Amniotic stem cell (primary cell): ENCODE measurements at regions not wholly inside any gene's neighbourhood (a gene's known extent, or its start where the extent isn't known, plus 50 kb on each side); places are given as distances from the start of the nearest gene placed in this dataset.
A peak's percentile ranks its signal among the peaks of the same experiment; 100 is the strongest.

ENCODE experiments used
- DNase-seq: peaks from one replicate; lab custom pipeline; 2025; lab: John Stamatoyannopoulos, UW

DNA sequence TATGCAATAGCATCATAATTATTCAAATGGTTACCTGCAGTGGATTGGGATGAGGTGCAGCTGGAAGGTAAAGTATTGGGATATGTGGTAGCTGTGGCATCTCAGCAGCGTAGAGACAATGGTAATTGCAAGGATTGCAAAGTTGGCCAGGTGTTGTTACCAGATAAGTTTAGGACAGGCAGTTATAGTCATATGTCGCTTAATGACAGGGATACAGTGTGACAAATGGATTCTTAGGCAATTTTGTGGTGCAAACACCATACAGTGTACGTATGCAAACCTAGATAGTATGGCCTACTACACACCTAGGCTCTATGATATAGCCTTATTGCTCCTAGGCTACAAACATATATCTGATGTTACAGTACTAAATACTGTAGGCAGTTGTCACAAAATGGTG is 163.5 kb upstream of the LYZL2 start:
- no peak for DNase-seq

DNA sequence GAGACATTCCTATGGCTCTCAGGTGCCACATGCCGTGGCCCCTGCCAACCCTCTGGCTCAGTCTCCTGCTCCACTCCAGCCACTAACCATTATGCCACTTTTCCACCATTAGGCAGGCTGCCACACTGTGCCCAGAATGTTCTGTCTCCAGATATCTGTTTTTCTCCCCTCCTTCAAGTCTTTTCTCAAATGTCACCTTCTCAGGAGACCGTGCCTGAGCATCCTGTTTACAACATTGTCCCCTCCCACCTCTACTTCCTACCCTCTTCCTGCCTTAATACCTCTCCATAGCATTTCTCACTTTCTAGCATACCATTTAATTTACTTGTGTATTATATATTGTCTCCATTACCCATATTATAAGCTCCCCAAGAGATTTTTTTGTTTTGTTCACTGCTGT is 162.5 kb upstream of the LYZL2 start:
- DNase-seq = no peak

DNA sequence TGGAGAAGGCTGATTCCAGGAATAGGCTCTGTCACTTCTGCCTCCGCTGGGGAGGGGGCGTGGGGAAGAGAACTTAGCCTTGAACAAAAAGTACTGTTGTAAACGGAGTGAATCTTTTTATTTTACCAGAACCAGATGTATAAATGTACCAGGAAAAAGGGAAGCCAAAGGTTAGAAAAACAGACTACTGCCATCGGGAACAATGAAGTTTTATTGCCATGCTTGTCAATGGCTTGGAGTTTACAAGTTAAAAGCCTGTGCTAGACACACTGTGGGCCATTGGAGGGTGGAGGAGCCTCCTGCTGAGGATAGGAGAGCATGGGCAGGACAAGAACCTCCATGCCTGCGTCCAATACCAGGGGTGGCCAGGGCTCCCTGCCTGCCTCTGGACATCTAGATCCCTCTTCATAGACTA is 161.7 kb upstream of the LYZL2 start:
- no peak for DNase-seq

DNA sequence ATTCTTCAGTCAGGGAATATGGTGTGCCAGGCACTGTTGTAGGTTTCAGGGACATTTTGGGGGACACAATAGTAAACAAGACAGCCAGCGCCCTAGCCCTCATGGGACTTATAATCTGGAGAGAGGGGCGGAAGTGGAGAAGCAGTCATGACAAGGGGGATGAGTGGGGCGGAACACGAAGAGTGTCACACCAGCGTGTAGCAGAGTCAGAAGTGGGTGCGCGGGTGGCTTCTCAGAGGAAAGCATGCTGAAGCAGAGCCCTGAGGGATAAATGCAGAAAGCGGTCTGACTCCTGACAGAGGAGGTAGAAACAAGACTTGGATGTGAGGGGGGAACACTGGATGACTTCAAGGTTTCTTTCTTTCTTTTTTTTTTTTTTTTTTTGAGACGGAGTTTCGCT is 160.3 kb upstream of the LYZL2 start:
- no peak for DNase-seq

DNA sequence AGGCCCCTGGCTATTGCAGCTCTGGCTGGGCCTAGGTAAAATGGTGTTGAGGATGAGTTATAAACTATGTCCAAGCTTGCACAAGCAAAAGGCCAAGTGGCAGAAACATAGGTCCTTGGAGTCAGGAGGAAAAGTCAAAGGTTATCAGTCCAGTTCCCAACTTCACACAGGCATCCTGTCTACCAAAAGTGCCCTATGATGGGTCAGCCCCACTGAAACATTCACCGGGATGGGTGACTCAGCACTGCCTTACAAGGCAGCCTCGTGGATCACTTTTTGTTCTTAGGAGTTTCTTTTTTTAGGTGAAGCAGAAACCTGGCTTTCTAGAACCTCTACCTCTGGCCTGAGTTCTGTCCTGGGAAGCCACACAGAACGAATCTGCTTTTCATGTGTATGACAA is 158.8 kb upstream of the LYZL2 start:
- no peak for DNase-seq

DNA sequence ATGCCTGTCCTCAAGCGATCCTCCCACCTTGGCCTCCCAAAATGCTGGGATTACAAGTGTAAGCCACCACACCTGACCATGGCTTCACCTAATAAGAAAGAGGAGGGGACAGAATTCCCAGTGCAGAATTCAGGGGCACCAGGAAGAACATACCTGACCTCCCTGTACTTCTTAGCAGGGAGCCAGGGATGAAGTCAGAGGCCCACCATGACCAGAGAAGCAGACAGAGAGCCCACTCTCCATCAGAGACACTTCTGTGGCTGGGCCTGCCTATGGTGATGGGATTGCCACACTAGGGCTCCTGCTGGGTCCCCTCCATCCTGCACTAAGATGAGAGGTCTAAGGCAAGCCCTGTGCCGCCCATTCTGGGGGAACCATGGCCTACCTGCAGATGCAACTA is 157.4 kb upstream of the LYZL2 start:
- DNase-seq = no peak

DNA sequence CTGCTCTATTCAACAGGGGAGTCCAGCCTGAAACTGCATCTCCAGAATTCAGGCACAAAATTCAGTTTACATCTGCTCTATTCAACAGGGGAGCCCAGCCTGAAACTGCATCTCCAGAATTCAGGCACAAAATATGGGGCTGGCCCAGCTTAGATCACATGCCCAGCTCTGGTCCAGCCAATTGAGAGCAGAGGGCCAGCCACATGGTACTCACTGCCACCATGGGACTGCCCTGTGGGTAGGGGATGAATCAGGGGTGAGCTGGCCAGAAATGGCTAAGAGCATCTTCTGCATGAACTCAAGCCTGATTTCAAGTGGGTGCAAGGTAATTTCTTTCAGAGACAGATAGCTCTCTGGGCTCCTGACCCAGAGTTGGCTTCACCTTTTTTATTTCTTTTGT is 156.6 kb upstream of the LYZL2 start:
- DNase-seq = no peak

DNA sequence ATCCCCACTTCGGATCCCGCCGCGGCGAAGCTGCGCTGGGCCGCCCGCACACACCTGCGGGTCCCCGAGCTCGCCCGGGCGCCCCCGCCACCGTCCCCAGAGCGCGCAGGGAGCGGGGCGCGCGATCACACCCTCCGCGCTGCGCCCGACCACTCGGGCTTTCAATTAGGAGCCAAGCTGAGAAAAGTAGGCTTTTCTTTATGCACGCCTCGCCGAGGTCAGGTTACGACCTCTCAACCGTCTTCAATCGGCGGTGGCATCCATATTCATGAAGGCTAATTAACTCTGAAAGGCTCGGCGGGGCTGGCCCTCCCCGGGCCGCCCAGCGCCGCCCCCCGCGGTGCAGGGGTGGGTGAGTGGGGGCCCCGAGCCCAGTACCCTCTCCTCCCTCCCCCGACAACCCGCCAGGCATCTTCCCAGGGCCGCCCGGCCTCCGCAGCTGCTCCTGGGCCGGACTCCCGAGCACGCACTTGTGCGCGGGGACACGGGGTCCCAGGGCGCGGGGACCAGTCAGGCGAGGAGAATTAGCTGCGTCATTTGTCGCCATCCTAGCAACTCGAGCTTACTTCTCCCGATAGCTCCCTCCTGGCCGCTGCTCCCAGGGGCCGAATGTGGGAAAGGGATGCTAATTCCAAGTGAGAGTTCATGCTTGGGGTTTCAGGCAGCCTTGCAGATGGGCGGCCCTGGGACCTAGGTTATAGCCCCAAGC is 155.5 kb upstream of the LYZL2 start:
- DNase-seq = no peak

DNA sequence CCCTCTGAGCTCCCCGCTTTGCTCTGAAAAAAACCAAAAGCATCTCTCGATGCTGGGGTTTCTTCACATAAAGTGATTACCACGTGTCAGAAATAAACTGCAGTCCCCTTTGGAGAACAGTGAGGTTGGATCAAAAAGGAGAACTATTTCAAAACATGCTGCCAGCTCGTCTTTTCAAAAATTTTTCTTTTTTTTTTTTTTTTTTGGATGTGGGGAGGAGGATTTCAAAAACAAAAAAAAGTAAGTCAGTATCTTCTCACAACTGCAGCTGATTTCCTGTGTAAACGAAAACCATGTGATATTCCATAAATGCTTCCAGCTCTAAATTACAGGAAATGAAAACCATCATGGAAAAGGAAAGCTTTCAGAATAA is 155.0 kb upstream of the LYZL2 start:
- DNase-seq = no peak

DNA sequence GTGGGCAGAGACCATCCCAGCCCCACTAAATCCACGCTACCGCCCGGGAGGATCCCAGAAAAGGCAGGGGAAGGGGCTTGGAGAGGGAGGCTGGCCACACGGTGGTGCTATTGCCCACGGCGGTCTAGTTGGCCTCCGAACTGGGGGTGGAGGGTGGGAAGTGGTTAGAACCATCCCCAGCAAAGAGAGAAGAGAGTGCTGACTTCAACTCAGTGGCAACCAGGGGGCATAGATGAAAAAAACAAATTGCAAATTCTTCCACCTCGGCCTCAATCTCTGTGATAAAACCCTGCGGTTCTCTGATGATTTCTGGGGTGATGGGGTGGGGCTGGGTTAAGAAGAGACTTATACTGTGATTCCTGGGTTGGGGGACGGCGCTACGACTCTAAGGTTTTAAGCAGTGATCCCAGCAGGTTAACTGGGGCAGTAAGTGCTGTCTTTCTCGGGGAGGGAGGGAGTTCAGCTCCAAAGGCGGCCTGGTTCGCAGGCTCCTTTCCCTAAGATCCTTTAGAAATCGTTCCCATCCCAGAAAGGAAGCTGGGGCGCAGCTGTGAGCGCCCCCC is 154.5 kb upstream of the LYZL2 start:
- peak; percentile 81 for DNase-seq

DNA sequence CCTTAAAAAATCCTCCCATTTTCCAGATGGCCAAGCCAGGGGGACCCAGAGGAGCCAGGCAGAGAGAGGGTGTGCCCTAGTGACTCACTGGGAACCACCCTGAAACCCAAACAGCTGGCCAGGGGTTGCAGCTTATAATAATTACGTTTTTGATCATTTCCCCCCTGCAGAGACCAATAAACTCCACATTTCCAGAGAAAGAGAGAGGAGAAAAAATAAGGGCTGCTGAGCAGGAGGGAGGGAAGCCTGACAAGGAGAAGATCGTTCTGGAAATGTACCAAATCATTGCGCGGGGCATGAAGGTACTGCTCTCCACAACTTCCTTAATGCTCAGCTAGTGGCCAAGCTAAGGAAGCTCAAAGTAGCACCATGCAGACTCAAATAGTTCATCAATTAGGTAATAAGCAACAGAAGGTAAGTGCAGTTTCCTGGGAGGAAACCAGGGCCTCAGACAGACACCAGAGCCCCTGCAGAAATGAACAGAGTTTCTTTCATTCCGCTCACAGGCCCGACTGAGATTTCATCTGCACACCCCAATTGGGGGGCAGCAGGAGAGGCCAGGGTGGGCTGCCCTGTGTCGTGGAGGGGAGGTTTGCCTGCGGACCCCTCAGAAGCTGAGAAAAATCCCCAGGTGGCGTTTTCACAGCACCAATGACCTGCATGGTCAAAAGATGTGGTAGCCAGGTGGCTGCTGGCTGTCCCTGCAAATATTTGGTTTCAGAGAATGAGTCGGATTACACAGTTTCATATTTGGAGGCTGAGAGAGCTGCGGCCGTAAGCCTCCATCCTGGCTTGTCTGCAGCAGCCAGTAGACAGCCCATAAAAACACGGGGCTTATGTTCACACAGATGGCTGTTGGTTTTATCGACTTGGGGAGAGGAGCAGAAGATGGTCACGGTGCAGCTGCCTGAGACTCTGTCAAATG is 153.2 kb upstream of the LYZL2 start:
- DNase-seq = no peak

DNA sequence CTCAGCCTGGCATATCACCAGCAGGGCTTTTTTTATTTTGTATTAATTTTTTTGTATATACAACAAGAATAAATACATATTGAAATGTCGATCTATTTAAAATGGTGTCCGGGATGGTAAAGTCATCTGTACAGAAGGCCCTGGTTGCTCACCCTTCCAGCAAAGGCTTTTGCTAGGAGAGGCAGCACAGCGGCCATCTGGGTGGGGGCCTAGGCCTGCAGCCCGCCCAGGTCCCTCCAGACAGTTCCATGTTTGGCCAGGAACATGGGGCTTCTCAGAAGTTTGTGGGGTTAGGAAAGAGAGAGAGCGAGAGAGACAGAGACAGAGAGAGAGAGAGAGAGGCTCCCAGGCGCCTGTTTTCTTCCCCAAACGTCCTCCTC is 152.6 kb upstream of the LYZL2 start:
- no peak for DNase-seq

DNA sequence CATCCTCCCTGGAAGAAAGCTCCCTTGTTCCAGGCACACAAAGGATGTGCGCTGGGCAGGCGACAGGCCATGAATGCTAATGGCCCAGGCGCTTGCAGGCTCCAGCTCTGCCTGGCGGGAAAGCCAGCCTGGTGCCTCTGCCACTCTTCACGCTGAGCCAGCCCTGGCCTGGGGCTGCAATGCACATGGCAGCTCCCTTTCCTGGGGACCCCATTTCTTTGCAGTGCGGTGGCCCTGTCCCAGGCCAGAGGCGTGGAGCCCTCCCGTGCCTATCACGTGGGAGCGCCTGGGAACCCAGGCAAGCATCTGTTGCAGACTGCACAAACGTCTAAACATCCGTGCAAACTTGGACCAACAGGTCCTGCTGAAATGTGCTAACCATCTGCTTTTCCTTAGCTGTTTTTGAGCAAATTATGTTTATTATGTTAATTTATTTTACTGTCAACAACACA is 152.1 kb upstream of the LYZL2 start:
- no peak for DNase-seq

DNA sequence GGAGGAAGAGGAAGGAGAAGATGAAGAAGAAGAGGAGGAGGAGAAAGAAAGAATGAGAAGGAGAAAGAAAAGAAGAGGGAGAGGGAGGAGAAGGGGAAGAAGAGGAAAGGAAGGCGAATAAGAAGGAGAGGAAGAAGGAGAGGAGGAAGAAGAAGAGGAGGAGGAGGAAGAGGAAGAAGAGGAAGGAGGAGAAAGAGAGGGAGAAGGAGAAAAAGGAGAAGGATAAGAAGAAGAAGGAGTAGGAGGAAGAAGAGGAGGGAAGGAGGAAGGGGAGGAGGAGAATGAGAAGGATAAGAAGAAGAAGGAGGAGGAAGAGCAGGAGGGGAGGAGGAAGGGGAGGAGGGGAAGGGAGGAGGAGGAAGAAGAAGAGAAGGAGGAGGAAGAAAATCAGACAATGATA is 149.2 kb upstream of the LYZL2 start:
- DNase-seq = no peak

DNA sequence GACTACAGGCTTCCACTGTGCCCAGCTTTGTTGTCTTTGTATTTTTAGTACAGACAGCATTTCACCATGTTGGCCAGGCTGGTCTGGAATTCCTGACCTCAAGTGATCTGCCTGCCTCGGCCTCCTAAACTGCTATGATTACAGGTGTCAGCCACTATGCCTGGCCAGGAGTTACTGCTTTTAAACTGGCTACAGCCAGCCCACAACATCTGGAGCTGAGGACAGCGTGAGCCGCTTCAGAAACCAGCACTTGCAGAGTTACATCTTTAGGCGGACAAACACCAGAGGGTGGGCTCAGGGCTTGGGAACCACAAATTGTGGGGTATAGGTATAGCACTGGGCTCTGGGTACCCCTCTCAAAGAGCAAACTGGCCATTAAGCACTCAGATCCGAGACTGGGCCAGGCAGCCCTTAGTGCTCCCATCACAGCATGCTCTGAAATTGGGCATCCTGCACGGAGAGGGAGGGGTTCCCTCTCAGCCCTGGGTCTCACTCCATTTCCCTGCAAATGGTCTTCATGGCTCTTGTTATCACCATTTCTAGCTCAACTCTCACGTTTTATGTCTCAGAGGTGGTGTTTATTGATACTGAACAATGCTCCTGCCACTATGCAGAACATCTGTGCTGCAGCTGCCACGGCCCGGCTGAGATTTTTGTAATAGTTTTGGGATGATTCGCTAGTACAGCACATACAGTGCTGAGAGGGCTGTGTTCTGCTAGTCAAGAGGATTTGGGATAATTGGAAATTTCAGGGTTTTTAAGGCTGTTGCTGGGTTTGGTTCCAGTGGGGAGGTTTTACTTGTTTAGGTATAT is 146.4 kb upstream of the LYZL2 start:
- DNase-seq = no peak

DNA sequence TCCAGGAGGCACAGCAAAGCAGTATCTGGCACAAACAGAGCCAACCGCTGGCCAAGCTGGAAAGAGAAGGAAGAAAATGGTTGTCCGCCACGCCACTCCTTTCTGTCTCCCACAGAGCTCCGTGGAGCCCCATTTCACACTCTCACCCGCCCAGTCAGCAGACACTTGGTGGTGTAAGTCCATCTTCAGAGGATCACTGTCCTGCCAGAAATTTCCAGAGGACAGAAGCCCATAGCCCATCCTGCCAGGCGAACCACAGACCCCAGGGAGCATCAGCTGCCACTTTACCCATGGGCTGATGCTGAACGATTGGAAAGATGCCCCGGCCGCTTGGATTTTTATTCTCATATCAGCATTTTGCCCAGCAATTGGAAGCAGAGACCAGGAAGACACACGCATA is 144.7 kb upstream of the LYZL2 start:
- no peak for DNase-seq

DNA sequence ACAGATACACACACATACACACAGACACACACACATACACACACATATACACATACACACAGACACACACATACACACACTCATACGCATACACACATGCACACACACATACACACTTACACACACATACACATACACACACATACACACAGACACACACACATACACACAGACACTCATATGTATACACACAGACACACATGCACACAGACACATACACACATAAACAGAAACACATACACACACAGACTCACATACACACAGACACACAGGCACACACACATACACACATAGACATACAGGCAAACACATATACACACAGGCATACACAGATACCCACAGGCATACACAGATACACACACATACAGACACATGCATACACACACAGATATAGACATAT is 143.9 kb upstream of the LYZL2 start:
- no peak for DNase-seq

DNA sequence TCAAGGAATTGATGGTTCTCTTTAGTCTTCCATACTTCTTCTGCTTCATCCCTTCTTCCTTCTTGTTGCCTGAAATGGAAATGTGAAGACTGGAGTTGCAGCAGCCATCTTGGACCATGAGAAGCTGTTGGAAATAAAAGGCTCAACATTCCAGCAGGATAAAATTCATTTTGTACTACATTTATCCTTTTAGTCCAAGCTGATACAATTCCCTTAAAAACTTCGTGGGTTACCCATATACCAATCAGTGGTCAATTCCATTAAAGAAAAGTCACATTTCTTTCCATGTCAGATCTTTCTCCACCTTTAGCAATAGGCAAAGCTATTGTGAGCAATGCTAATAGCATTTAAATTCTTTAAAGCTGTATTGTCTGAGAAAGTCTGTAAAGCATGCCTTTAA is 141.3 kb upstream of the LYZL2 start:
- no peak for DNase-seq

DNA sequence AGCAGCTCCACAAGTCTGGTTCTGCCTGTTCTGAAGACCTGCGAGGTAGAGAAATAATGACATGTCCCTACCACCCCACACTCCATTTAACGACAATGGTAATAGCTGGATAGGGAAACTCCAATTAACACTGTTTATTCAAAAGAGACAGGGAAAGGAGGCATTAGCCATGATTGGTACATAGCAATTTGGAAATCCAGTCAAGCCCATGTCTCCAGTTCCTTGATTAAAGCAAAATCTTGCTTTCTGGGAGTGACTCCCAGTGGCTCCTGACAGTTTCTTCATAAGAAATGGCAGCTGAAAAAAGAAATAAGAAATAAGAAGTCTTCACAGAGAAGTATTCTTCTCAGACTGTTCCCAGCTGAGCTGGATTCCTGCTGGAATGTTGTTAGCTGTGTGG is 140.7 kb upstream of the LYZL2 start:
- DNase-seq = no peak

DNA sequence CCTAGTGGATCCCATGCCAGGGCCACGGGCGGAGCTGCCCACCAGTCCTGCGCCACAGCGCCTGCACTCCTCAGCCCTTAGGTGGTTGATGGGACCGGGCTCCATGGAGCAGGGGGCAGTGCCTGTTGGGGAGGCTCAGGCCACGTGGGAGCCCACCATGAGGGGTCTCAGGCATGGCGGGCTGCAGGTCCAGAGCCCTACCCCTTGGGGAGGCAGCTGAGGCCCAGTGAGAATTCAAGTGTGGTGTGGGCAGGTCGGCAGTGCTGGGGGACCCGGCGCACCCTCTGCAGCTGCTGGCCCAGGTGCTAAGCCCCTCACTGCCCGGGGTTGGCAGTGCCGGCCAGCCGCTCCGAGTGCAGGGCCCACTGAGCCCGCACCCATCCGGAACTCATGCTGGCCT is 139.8 kb upstream of the LYZL2 start:
- no peak for DNase-seq

DNA sequence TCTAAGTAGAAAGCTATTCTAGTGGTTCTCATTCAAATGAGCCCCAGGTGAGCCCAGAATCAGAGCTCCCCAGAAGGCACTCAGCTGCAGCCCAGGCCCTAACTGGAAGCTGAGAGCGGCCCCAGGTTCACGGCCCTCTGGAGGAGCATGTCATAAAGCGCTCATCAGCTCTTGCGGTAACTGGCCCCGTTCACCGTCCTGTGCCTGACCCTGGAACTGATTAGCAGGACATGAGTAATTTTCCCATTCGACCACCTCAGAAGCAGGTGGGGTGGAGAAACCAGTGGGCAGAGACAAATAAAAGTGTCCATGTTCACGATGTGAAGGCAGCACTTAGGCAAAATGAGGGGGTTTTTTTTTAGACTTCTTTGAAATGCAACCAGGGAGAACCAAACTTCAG is 136.1 kb upstream of the LYZL2 start:
- DNase-seq = no peak

DNA sequence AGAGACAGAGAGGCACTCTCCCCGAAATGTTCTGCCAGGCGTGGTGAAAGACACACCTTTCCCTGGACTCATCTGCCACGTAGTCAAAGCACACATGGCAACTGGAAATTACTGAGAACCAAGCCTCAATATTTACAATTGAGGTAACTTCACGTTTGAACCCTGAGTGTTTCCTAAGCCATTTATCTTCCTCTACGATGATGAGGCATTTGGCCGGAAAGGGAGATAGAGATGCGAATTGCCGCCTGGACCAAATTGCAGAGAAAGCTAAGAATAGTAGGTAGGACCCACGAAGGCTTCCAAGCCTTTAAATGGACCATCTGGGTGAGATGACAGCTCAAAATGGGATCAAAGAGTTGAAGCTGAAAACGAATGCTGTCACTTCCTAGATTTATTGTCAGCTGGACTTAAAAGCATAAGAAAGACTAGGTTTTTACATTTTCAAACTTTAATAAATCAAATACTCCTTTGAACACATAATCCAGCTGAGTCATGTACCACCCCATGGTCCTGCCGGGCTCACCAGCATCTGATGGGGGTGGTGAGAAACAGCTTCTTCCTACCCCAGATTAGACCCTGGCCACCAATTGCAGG is 135.6 kb upstream of the LYZL2 start:
- no peak for DNase-seq
